T-helper 1 cell treated with Interleukin-12 subunit alpha and Interleukin-12 subunit beta and Interleukin-4 antibody, amounts not matched to agents 30 μg/mL and 1 μg/mL, for 36 hours (primary cell): ENCODE measurements at regions not wholly inside any gene's neighbourhood (a gene's known extent, or its start where the extent isn't known, plus 50 kb on each side); places are given as distances from the start of the nearest gene placed in this dataset.

Experiments
- H3K27ac Mint-ChIP-seq: one replicate; pipeline ENCODE4 v1.8.0; 2021; ENCODE audit warnings: mild to moderate bottlenecking, mixed read lengths
- H3K27me3 Mint-ChIP-seq: one replicate; pipeline ENCODE4 v1.8.0; 2021; ENCODE audit warnings: low read depth, mixed read lengths
- H3K36me3 Mint-ChIP-seq: one replicate; pipeline ENCODE4 v1.8.0; 2021; ENCODE audit warnings: low read depth, mixed read lengths
- H3K4me1 Mint-ChIP-seq: one replicate; pipeline ENCODE4 v1.8.0; 2021; ENCODE audit warnings: low read depth, mixed read lengths
- H3K4me3 Mint-ChIP-seq: one replicate; pipeline ENCODE4 v1.8.0; 2021; ENCODE audit warnings: mild to moderate bottlenecking, moderate library complexity, mixed read lengths
- H3K9me3 Mint-ChIP-seq: one replicate; pipeline ENCODE4 v1.8.0; 2021; ENCODE audit warnings: mixed read lengths

DNA sequence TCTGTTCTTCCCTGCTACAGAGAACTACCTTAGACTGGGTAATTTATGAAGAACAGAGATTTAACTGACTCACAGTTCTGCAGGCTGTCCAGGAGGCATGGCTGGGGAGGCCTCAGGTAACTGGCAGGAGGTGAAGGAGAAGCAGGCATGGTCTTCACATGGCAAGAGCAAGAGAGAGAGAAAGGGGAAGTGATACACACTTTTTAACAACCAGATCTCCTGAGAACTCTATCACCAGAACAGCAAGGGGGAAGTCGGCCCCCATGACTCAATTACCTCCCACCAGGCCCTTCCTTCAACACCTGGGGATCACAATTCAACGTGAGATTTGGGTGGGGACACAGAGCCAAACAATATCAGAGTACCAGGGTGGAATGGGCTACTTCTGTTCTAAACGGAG, 766.8 kb downstream of the TLE1 start:
- no peak overlapping the region for H3K4me3 Mint-ChIP-seq
- no peaks in the 10 kb centered on the region for H3K36me3 Mint-ChIP-seq
- H3K27me3 Mint-ChIP-seq, result no peaks in the 10 kb centered on the region
- no peak overlapping the region for H3K27ac Mint-ChIP-seq
- H3K9me3 Mint-ChIP-seq, result peaks cover 14% of the 10 kb centered on the region
- H3K4me1 Mint-ChIP-seq, result no peaks in the 10 kb centered on the region

DNA sequence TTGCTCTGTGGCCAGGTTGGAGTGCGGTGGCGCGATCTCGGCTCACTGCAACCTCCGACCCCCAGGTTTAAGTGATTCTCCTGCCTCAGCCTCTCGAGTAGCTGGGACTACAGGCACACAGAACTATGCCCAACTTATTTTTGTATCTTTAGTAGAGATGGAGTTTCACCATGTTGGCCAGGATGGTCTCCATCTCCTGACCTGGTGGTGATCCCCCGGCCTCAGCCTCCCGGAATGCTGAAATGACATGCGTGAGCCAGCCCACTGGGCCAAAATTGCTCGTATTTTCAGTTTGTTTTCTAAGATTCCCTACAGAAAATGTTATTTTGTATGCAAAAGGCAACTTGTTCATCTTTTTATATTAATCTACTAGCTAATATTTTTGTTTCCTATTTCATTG, 782.6 kb downstream of the TLE1 start:
- H3K27me3 Mint-ChIP-seq, result no peaks in the 10 kb centered on the region
- H3K4me1 Mint-ChIP-seq, result no peaks in the 10 kb centered on the region
- no peaks in the 10 kb centered on the region for H3K36me3 Mint-ChIP-seq
- H3K27ac Mint-ChIP-seq, result no peak overlapping the region
- H3K9me3 Mint-ChIP-seq, result no peaks in the 10 kb centered on the region
- no peak overlapping the region for H3K4me3 Mint-ChIP-seq

DNA sequence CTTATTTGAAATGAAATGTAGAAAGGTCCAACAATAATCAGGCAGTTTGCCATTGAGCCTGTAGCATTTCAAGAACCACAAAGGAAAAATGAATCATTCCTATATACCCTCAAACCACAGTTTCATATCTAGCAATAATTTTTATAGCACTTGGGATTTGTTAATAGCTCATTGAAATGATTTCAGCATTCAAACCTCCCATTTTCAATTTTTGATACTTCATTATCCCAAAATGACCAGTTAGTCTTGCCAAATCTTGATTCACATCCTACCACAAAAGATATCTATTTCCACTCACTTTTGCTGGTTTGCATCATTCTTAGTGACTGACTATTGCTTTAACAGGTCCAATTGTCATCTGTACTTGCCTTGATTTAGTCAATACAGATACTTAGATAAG, 790.1 kb downstream of the TLE1 start:
- H3K4me1 Mint-ChIP-seq, result no peaks in the 10 kb centered on the region
- H3K27ac Mint-ChIP-seq, result no peak overlapping the region
- H3K4me3 Mint-ChIP-seq, result no peak overlapping the region
- no peaks in the 10 kb centered on the region for H3K27me3 Mint-ChIP-seq
- peaks cover 6% of the 10 kb centered on the region for H3K9me3 Mint-ChIP-seq
- H3K36me3 Mint-ChIP-seq, result no peaks in the 10 kb centered on the region

DNA sequence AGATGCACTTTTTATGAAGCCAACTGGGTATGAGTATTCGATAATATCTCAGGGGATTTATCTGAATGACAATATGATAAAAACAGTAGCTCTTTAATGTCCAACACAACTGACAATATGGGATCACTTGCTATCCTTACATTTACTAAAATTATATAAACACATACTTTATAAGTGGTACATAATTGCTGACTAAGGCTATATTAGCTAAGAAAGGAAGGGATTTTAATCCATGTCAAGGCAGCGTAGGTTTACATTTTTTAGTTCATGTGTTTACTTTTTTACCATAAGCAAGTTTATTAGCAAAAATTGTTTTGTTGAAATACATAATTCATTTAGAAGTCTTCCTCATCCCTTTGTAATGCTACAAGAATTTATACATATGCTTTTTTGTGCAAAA, 796.2 kb downstream of the TLE1 start:
- H3K36me3 Mint-ChIP-seq, result no peaks in the 10 kb centered on the region
- no peak overlapping the region for H3K4me3 Mint-ChIP-seq
- no peaks in the 10 kb centered on the region for H3K27me3 Mint-ChIP-seq
- H3K27ac Mint-ChIP-seq, result no peak overlapping the region
- no peaks in the 10 kb centered on the region for H3K4me1 Mint-ChIP-seq
- peaks cover 6% of the 10 kb centered on the region for H3K9me3 Mint-ChIP-seq

DNA sequence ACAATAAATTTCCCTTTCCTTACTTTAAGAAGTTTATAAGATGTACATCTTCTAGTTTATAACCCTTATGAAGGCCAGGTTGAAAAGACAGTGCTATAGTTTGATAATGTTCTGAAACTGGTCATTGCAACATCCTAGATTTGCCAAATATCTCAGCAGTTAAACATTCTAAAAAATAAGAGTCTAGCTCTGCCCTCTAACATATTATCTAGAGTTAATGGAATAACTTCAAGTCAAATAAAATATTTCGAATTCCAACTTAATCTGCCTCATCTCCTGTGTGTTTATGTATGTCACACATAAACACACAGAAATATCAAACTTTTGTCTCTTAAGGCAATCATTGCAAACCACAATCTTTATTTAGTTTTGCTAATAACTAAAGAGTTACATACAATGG, 796.6 kb downstream of the TLE1 start:
- Mint-ChIP-seq H3K36me3 (no peaks in the 10 kb centered on the region), H3K4me3 (no peak overlapping the region), H3K4me1 (no peaks in the 10 kb centered on the region), H3K27ac (no peak overlapping the region), H3K9me3 (peaks cover 6% of the 10 kb centered on the region), H3K27me3 (no peaks in the 10 kb centered on the region)

DNA sequence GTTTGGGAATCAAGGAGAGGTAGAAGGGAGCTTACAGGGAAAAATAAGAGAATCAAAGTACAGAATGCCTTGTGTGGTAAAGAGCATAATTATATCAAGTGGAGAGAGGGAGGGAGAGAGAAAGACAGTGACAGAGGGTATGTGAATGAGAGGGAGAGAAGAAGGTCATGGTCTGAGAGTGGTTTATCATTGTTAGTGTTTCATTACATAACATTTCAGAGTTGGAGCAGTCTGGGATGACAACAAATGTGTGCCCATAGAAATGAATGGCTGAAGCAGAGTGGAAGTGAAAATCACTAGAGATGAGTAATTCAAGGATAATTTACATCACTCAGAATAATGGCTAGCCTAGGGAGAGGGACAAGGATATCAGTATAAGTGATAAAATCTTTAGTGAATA, 799.2 kb downstream of the TLE1 start:
- H3K4me1 Mint-ChIP-seq, result no peaks in the 10 kb centered on the region
- H3K27ac Mint-ChIP-seq, result no peak overlapping the region
- H3K4me3 Mint-ChIP-seq, result no peak overlapping the region
- H3K27me3 Mint-ChIP-seq, result no peaks in the 10 kb centered on the region
- peaks cover 5% of the 10 kb centered on the region for H3K9me3 Mint-ChIP-seq
- H3K36me3 Mint-ChIP-seq, result no peaks in the 10 kb centered on the region

DNA sequence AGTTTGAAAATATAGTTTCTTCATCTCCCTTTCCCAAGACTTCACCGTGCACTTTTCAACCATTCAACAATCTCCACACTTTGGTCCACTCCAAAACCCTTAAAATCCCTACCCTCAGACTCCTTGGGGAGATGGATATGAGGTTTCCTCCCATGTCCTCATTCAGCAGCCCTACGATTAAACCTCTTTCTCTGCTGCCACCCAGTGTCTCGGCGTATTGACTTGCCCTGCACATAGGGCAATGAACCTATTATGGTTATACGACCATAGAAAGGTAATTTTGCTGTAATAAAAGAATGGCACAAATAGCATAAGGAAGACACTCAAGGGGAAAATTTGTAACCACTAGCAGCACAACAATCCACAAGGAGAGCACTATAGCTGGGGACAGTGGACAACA, 803.5 kb downstream of the TLE1 start:
- H3K4me3 Mint-ChIP-seq, result no peak overlapping the region
- H3K9me3 Mint-ChIP-seq, result peaks cover 3% of the 10 kb centered on the region
- no peak overlapping the region for H3K27ac Mint-ChIP-seq
- H3K27me3 Mint-ChIP-seq, result no peaks in the 10 kb centered on the region
- no peaks in the 10 kb centered on the region for H3K4me1 Mint-ChIP-seq
- H3K36me3 Mint-ChIP-seq, result no peaks in the 10 kb centered on the region

DNA sequence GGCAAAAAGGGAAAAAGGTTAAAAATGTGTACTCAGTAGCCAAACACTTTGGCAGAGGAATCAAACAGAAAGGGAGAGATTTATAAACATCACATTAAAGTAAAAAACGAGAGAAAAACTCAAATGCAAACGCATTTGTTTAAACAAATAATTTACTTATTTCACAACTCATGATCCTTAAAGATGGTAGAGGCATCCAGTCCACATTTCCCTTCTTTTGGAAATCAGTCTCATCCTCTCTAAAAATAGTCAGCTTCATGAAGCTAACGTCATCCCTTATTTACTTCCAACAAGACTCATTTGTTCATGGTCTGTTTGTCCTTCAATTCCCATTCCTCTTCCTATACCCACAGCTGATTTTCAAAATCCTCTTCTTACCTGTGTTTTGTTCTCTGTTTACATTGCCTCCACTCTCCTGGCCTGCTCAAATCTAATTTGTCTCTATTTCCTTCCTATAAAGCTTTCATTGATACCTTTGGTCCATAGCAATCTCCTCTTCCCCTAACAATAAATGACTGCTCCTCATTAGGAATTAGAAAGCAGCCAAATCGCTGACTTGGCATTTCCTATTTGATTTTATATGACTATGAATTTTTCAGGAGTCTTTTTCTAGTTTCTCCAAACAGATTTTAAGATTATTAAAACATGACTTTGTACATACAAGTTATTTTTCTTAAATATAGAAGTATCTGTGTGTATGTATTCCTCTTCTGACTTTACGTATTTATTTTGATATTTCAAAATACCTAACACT, 805.3 kb downstream of the TLE1 start:
- Mint-ChIP-seq H3K27me3 (no peaks in the 10 kb centered on the region), H3K9me3 (peaks cover 3% of the 10 kb centered on the region), H3K4me1 (no peaks in the 10 kb centered on the region), H3K4me3 (no peak overlapping the region), H3K27ac (no peak overlapping the region), H3K36me3 (no peaks in the 10 kb centered on the region)

DNA sequence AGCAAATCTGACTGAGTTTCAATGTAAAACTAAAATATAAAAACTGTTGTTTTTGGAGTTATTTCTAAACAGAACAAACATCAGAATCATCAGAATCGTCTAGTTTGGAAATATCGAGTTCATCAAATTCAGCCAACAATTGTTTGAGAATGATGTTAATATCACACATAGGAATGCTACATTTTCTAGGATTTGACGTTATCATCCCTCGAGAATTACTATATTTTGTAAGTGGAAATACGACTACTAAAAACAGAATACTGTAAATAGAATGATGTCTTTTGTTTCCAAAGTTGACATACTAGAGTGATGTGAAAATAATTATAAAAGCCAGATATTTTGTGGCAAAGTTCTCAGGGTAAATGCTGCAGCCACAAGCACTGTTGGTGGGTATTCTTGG, 805.9 kb downstream of the TLE1 start:
- no peaks in the 10 kb centered on the region for H3K27me3 Mint-ChIP-seq
- peaks cover 3% of the 10 kb centered on the region for H3K9me3 Mint-ChIP-seq

DNA sequence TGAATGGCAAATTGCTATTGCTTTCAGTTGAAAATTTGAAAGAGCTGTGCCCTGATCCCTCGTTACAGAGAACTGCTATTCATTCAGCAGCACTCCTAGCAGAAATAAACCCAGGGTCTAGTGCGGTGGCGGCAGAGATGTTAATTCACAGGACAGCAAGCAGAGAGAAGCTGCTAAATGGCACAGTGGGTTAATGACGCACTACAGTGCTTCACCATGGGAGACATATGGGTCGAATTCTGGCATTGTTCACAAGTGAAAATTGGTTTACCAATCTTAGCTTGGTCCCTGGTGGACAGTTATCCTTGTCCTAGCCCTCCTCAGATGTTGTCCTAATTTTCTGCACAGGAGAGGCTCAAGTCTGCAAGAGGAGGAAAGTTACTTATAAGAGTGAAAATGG, 807.4 kb downstream of the TLE1 start:
- H3K27ac Mint-ChIP-seq, result no peak overlapping the region
- no peaks in the 10 kb centered on the region for H3K36me3 Mint-ChIP-seq
- no peak overlapping the region for H3K4me3 Mint-ChIP-seq
- H3K9me3 Mint-ChIP-seq, result peaks cover 3% of the 10 kb centered on the region
- H3K4me1 Mint-ChIP-seq, result no peaks in the 10 kb centered on the region
- H3K27me3 Mint-ChIP-seq, result no peaks in the 10 kb centered on the region

More for the DNA sequence above, 805.9 kb downstream of the TLE1 start:
- H3K27ac Mint-ChIP-seq, result no peak overlapping the region
- no peaks in the 10 kb centered on the region for H3K4me1 Mint-ChIP-seq
- no peak overlapping the region for H3K4me3 Mint-ChIP-seq
- no peaks in the 10 kb centered on the region for H3K36me3 Mint-ChIP-seq

DNA sequence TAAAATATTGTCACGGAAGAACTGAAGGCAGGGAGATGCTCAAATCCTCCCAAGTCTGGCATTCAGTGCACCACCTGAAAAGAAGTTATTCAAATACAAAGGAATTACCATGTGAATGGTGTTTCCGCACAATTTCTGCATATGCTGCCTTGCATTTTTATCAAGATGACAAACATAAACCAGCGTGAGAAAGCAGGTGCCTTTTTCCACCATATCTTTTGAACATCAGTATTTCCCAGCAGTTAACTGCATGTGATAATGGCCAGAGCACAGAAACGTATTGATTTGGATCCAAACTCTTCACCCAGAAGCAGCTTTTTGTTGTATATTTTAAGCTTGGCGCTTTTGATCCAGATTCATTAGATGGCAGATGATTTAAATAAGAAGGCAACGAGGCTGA, 808.0 kb downstream of the TLE1 start:
- Mint-ChIP-seq H3K4me1 (no peaks in the 10 kb centered on the region), H3K36me3 (no peaks in the 10 kb centered on the region), H3K27me3 (no peaks in the 10 kb centered on the region), H3K27ac (no peak overlapping the region), H3K4me3 (no peak overlapping the region), H3K9me3 (peaks cover 3% of the 10 kb centered on the region)

DNA sequence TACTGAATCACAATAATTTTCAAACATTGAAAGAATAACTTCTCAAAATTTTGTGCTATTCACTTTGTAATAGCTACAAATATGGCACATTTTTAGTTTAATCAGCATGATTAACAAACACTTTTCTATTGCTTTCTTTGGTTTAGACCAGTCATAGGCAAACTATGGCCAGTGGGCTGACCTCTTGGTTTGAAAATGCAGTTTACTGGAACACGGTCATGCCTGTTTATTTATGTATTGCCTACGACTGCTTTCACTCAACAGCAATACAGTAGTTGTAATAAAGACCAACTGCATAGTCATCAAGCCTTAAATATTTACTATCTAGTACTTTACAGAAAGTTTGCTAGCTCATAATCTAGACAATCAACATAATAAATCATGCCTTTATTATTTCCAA, 810.8 kb downstream of the TLE1 start:
- H3K27ac Mint-ChIP-seq, result no peak overlapping the region
- no peaks in the 10 kb centered on the region for H3K9me3 Mint-ChIP-seq
- H3K27me3 Mint-ChIP-seq, result no peaks in the 10 kb centered on the region
- no peaks in the 10 kb centered on the region for H3K4me1 Mint-ChIP-seq
- no peak overlapping the region for H3K4me3 Mint-ChIP-seq
- no peaks in the 10 kb centered on the region for H3K36me3 Mint-ChIP-seq

DNA sequence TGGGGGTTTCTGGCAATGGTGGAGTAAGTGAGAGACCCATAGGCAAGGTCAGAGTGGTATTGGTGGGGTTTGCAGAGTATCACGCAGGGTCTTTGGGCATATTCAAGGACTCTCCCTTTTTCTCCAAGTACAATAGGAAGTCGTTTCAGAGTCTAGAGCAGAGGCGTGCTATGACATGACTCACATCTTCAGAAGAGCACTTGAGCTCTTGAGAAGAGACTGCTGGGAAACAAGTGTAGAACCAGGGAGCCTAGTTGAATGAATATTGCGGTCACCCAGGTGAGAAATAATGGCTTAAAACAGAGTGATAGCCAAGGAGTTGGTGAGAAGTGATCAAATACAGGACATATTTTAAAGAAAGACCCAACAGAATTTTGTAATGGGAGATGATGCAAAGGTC, 813.4 kb downstream of the TLE1 start:
- H3K4me3 Mint-ChIP-seq, result no peak overlapping the region
- no peaks in the 10 kb centered on the region for H3K27me3 Mint-ChIP-seq
- H3K27ac Mint-ChIP-seq, result no peak overlapping the region
- H3K4me1 Mint-ChIP-seq, result no peaks in the 10 kb centered on the region
- H3K9me3 Mint-ChIP-seq, result no peaks in the 10 kb centered on the region
- H3K36me3 Mint-ChIP-seq, result no peaks in the 10 kb centered on the region

DNA sequence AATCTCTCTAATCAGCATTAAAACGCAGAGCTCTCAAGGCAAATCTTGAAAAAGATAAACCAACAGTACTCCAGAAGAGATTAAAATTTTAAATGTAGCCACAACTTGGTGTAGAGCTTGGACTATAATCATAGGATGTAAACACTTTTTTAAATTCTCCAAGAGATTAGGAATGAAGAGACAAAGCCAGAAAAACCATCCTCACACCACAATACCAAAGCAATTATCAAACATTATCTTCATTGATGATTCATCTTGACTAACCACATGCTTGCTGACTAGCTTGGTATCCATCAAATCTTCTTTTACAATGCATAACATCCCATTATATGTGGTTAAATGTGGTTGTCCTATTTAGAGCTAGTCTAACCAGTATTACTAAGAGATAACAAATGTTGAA, 815.1 kb downstream of the TLE1 start:
- no peaks in the 10 kb centered on the region for H3K4me1 Mint-ChIP-seq
- no peak overlapping the region for H3K4me3 Mint-ChIP-seq
- no peaks in the 10 kb centered on the region for H3K27me3 Mint-ChIP-seq
- H3K9me3 Mint-ChIP-seq, result no peaks in the 10 kb centered on the region
- H3K27ac Mint-ChIP-seq, result no peak overlapping the region
- H3K36me3 Mint-ChIP-seq, result no peaks in the 10 kb centered on the region

DNA sequence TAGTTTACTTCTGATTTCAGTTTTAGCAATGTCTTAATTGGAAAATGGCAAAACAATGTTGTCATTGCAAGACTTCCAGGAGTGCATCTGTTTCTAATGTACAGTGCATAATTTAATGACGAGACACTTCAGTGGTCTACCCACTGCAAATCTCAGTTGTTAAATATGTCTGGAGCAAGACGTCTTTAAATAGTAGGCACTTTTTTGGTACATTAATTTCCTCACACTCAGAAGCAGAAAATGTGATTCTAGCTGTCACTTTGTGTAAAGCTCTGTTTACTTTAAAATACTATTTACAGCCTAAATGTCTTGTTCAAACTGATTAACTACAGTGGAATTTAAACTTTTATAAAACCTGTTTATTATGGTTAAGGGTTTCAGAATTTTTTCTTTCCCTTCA, 815.5 kb downstream of the TLE1 start:
- H3K27me3 Mint-ChIP-seq, result no peaks in the 10 kb centered on the region
- no peak overlapping the region for H3K4me3 Mint-ChIP-seq
- H3K36me3 Mint-ChIP-seq, result no peaks in the 10 kb centered on the region
- H3K9me3 Mint-ChIP-seq, result peaks cover under 1% of the 10 kb centered on the region
- no peaks in the 10 kb centered on the region for H3K4me1 Mint-ChIP-seq
- no peak overlapping the region for H3K27ac Mint-ChIP-seq

DNA sequence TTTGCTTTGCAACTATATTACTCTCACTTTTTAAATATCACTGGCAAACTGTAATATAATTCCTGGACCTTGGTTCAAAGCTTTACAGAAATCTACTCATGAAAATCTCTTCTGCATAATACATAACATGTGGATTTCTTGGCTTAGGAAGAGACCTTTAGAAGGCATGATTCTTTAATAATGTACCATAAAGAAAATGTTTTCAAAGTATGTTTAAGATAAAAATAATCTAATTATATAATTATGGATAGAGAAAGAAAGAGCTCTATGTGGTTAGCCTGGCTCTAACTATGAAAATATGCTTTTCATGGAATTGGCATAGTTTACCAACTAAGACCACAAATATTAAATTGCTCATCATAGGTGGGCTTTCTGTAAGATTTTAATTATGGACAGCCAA, 817.8 kb downstream of the TLE1 start:
- Mint-ChIP-seq H3K27ac (no peak overlapping the region), H3K9me3 (peaks cover 13% of the 10 kb centered on the region), H3K4me1 (no peaks in the 10 kb centered on the region), H3K27me3 (no peaks in the 10 kb centered on the region), H3K4me3 (no peak overlapping the region), H3K36me3 (no peaks in the 10 kb centered on the region)
